ENCODE measurements at regions not wholly inside any gene's neighbourhood (a gene's known extent, or its start where the extent isn't known, plus 50 kb on each side); places are given as distances from the start of the nearest gene placed in this dataset.

- Histone ChIP-seq H3K36me3 (ENCODE audit: insufficient read depth, low read length) (no peaks in the 10 kb centered on the region), H3K9ac (ENCODE audit: low read depth, low read length) (no peak overlapping the region), H3K9me3 (ENCODE audit: control insufficient read depth, insufficient read depth, low read length) (no peaks in the 10 kb centered on the region; the same call in 1 of the 2 replicates), H3K4me1 (ENCODE audit: insufficient read depth, low read length) (no peaks in the 10 kb centered on the region)
Observed at GRCh38 chr2:226589043-226589442, 210.6 kb downstream of the IRS1 start.

- peaks cover 11% of the 10 kb centered on the region for H3K4me1 ChIP-seq (ENCODE audit: insufficient read depth, low read length)
- H3K9ac ChIP-seq (ENCODE audit: low read depth, low read length), result no peak overlapping the region
- no peaks in the 10 kb centered on the region for H3K36me3 ChIP-seq (ENCODE audit: insufficient read depth, low read length)
- no peaks in the 10 kb centered on the region; the same call in 1 of the 2 replicates for H3K9me3 ChIP-seq (ENCODE audit: control insufficient read depth, insufficient read depth, low read length)
Observed at GRCh38 chr2:226585130-226585561, 214.5 kb downstream of the IRS1 start.

- Histone ChIP-seq H3K4me1 (ENCODE audit: insufficient read depth, low read length) (peaks cover 11% of the 10 kb centered on the region), H3K9ac (ENCODE audit: low read depth, low read length) (no peak overlapping the region), H3K9me3 (ENCODE audit: control insufficient read depth, insufficient read depth, low read length) (no peaks in the 10 kb centered on the region; the same call in 1 of the 2 replicates), H3K36me3 (ENCODE audit: insufficient read depth, low read length) (no peaks in the 10 kb centered on the region)
Observed at GRCh38 chr2:226584518-226585055, 215.0 kb downstream of the IRS1 start.

DNA sequence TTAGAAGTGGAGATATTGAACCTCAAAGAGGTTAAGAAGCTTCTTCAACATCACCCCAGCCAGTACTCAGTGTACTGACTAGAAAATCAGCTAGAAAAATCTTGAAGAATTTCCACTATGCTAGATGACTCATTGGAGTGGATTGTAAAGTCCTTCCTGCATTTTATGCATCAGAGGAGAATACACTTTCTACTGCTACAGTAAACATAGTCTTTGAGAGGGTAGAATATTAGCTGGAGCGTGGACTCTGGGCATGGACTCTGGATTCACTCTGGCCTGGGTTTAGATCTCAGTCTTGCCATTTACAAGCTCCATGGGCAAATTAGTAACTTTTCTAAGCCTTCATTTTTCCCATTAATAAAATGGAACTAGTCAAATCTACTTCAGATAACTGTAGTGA lies 215.9 kb downstream of the IRS1 start:
- no peaks in the 10 kb centered on the region; the same call in 1 of the 2 replicates for H3K9me3 ChIP-seq (ENCODE audit: control insufficient read depth, insufficient read depth, low read length)
- H3K9ac ChIP-seq (ENCODE audit: low read depth, low read length), result no peak overlapping the region
- no peaks in the 10 kb centered on the region for H3K36me3 ChIP-seq (ENCODE audit: insufficient read depth, low read length)
- H3K4me1 ChIP-seq (ENCODE audit: insufficient read depth, low read length), result peaks cover 11% of the 10 kb centered on the region

DNA sequence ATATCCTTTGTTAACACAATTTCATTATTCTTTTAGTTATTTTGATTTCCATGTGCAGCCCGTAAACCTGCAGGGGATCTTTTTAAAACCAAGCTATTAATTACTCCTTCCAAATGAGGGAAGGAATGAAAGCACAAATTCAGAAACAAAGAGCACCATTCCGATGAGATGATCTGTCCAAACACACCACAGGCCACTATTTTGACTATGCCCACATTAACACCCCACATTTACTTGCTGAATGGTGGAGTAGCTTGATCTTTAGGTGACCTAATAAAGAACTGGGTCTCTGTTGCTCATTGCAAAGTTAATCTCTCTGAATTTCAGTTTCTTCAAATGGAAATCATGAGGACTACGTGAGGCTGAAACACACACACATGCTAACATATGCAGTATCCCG lies 218.0 kb downstream of the IRS1 start:
- H3K36me3 ChIP-seq (ENCODE audit: insufficient read depth, low read length), result no peaks in the 10 kb centered on the region
- H3K9me3 ChIP-seq (ENCODE audit: control insufficient read depth, insufficient read depth, low read length), result no peaks in the 10 kb centered on the region
- no peak overlapping the region for H3K9ac ChIP-seq (ENCODE audit: low read depth, low read length)
- peaks cover 11% of the 10 kb centered on the region for H3K4me1 ChIP-seq (ENCODE audit: insufficient read depth, low read length)

DNA sequence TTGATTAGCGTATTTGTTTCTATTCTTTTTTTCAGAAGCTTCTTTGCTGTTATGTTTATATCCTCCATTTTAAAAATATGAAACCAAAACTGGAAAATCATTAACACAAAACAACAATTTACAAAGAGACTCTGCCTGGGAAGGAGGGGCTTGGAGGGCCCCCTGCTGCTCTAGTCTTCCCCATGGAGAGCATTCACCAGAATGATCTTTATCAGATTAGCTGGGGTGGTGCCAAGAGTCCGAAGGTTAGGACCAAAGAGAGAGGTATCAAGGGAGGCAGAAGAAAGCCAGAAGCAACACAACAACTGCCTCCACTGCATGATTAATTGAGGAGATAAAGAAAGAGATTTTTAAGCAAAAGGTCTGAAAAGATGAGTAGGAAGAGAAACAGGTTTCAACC lies 218.6 kb downstream of the IRS1 start:
- Histone ChIP-seq H3K4me1 (ENCODE audit: insufficient read depth, low read length) (peaks cover 11% of the 10 kb centered on the region), H3K36me3 (ENCODE audit: insufficient read depth, low read length) (no peaks in the 10 kb centered on the region), H3K9me3 (ENCODE audit: control insufficient read depth, insufficient read depth, low read length) (no peaks in the 10 kb centered on the region), H3K9ac (ENCODE audit: low read depth, low read length) (no peak overlapping the region)

GRCh38 chr2:226580403-226580802 lies 219.2 kb downstream of the IRS1 start:
- Histone ChIP-seq H3K9ac (ENCODE audit: low read depth, low read length) (no peak overlapping the region), H3K9me3 (ENCODE audit: control insufficient read depth, insufficient read depth, low read length) (no peaks in the 10 kb centered on the region), H3K36me3 (ENCODE audit: insufficient read depth, low read length) (no peaks in the 10 kb centered on the region), H3K4me1 (ENCODE audit: insufficient read depth, low read length) (peaks cover 11% of the 10 kb centered on the region)

- H3K9me3 ChIP-seq (ENCODE audit: control insufficient read depth, insufficient read depth, low read length), result no peaks in the 10 kb centered on the region
- H3K9ac ChIP-seq (ENCODE audit: low read depth, low read length), result no peak overlapping the region
- no peaks in the 10 kb centered on the region for H3K36me3 ChIP-seq (ENCODE audit: insufficient read depth, low read length)
- peaks cover 11% of the 10 kb centered on the region for H3K4me1 ChIP-seq (ENCODE audit: insufficient read depth, low read length)
Observed at GRCh38 chr2:226579519-226579918, 220.1 kb downstream of the IRS1 start.

- no peaks in the 10 kb centered on the region for H3K9me3 ChIP-seq (ENCODE audit: control insufficient read depth, insufficient read depth, low read length)
- H3K9ac ChIP-seq (ENCODE audit: low read depth, low read length), result no peak overlapping the region
- peaks cover 10% of the 10 kb centered on the region for H3K4me1 ChIP-seq (ENCODE audit: insufficient read depth, low read length)
- no peaks in the 10 kb centered on the region for H3K36me3 ChIP-seq (ENCODE audit: insufficient read depth, low read length)
Observed at GRCh38 chr2:226578879-226579278, 220.7 kb downstream of the IRS1 start.

DNA sequence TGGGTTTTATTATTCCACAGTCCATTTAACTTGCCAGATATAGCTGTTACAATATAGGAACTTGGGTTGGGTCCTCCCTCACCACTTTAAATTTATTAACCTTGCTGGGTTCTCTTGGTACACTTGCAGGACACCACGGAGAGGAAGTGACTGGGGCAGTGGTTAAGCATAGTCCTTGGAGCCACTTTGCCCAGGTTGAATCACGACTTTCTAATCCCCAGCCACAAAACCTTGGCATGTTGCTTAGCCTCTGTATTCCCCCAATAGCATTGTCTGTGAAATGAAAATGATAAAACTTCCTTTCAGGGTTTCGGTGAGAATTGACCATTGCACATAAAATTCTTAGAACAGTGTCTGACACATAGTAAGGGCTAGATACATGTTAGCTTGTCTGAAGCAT lies 221.2 kb downstream of the IRS1 start:
- Histone ChIP-seq H3K4me1 (ENCODE audit: insufficient read depth, low read length) (peaks cover 5% of the 10 kb centered on the region), H3K36me3 (ENCODE audit: insufficient read depth, low read length) (no peaks in the 10 kb centered on the region), H3K9ac (ENCODE audit: low read depth, low read length) (no peak overlapping the region), H3K9me3 (ENCODE audit: control insufficient read depth, insufficient read depth, low read length) (no peaks in the 10 kb centered on the region)

GRCh38 chr2:226575928-226576327 lies 223.7 kb downstream of the IRS1 start:
- Histone ChIP-seq H3K36me3 (ENCODE audit: insufficient read depth, low read length) (no peaks in the 10 kb centered on the region), H3K4me1 (ENCODE audit: insufficient read depth, low read length) (no peaks in the 10 kb centered on the region), H3K9ac (ENCODE audit: low read depth, low read length) (no peak overlapping the region), H3K9me3 (ENCODE audit: control insufficient read depth, insufficient read depth, low read length) (no peaks in the 10 kb centered on the region)

DNA sequence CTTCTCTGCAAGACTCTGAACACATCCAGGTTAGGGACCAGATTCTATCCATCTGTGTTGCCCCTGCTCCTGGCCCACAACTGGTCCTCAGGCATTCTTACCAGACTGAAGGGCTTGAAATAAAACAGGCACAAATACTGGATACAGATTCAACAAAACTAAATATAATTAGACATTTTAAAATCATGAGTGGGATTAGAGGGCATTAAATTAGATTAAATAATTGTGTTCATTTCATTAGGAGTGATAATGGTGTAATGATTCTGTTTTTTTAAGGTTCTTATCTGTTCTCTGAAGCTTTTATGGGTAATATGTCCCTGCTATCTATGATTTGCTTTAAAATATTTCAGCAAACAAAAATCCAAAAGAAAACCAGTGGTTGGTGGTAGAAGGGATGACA lies 226.5 kb downstream of the IRS1 start:
- Histone ChIP-seq H3K9me3 (ENCODE audit: control insufficient read depth, insufficient read depth, low read length) (no peaks in the 10 kb centered on the region), H3K4me1 (ENCODE audit: insufficient read depth, low read length) (no peaks in the 10 kb centered on the region), H3K36me3 (ENCODE audit: insufficient read depth, low read length) (no peaks in the 10 kb centered on the region), H3K9ac (ENCODE audit: low read depth, low read length) (no peak overlapping the region)

DNA sequence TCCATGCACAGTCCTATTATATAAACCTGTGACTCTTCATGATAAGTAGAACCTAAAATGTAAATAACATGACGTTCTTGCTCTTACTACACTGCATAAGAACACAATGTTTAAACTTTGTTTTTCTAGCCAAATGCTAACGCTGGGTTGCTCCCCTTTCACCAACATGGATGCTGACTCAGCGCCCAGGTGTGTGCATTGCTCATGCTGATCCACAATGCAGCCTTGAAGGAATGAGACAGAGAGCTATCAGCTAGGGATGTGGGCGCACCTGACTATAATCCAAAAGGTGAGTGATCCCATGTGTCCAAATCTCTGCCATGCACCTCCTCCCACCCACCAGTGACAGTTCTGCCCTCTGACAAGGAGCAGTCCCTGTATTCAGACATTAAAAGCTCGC lies 235.0 kb downstream of the IRS1 start:
- no peaks in the 10 kb centered on the region for H3K9me3 ChIP-seq (ENCODE audit: control insufficient read depth, insufficient read depth, low read length)
- H3K36me3 ChIP-seq (ENCODE audit: insufficient read depth, low read length), result no peaks in the 10 kb centered on the region
- no peaks in the 10 kb centered on the region; the same call in 1 of the 2 replicates for H3K4me1 ChIP-seq (ENCODE audit: insufficient read depth, low read length)
- no peak overlapping the region for H3K9ac ChIP-seq (ENCODE audit: low read depth, low read length)

GRCh38 chr2:226561962-226562361 lies 237.7 kb downstream of the IRS1 start:
- Histone ChIP-seq H3K36me3 (ENCODE audit: insufficient read depth, low read length) (no peaks in the 10 kb centered on the region), H3K4me1 (ENCODE audit: insufficient read depth, low read length) (no peaks in the 10 kb centered on the region; the same call in 1 of the 2 replicates), H3K9me3 (ENCODE audit: control insufficient read depth, insufficient read depth, low read length) (no peaks in the 10 kb centered on the region), H3K9ac (ENCODE audit: low read depth, low read length) (no peak overlapping the region)

- H3K4me1 ChIP-seq (ENCODE audit: insufficient read depth, low read length), result no peaks in the 10 kb centered on the region; the same call in 1 of the 2 replicates
- no peaks in the 10 kb centered on the region for H3K9me3 ChIP-seq (ENCODE audit: control insufficient read depth, insufficient read depth, low read length)
- no peaks in the 10 kb centered on the region for H3K36me3 ChIP-seq (ENCODE audit: insufficient read depth, low read length)
- H3K9ac ChIP-seq (ENCODE audit: low read depth, low read length), result no peak overlapping the region
Observed at GRCh38 chr2:226560325-226560724, 239.3 kb downstream of the IRS1 start.

GRCh38 chr2:226559536-226559935 lies 240.1 kb downstream of the IRS1 start:
- no peaks in the 10 kb centered on the region for H3K4me1 ChIP-seq (ENCODE audit: insufficient read depth, low read length)
- no peak overlapping the region for H3K9ac ChIP-seq (ENCODE audit: low read depth, low read length)
- no peaks in the 10 kb centered on the region for H3K36me3 ChIP-seq (ENCODE audit: insufficient read depth, low read length)
- H3K9me3 ChIP-seq (ENCODE audit: control insufficient read depth, insufficient read depth, low read length), result no peaks in the 10 kb centered on the region

All from ES-I3 (cell line).